GM12891 (cell line): ENCODE measurements at regions not wholly inside any gene's neighbourhood (a gene's known extent, or its start where the extent isn't known, plus 50 kb on each side); places are given as distances from the start of the nearest gene placed in this dataset.

Experiments
- POLR2A ChIP-seq: IDR thresholded peaks from 2 replicates; pipeline ENCODE4 v1.6.1; 2011; ENCODE audit warnings: low read depth, low read length, control low read depth
- POLR2AphosphoS5 ChIP-seq: IDR thresholded peaks from 2 replicates; pipeline ENCODE4 v1.6.1; 2011; ENCODE audit warnings: low read depth, low read length, control low read depth
- POU2F2 ChIP-seq: IDR thresholded peaks from 2 replicates; pipeline ENCODE4 v1.6.1; 2011; ENCODE audit warnings: low read depth, mild to moderate bottlenecking, control low read depth, low read length, moderate library complexity
- SPI1 ChIP-seq: IDR thresholded peaks from 2 replicates; pipeline ENCODE4 v1.6.1; 2011; ENCODE audit warnings: low read depth, low read length, control low read depth
- TAF1 ChIP-seq: IDR thresholded peaks from 2 replicates; pipeline ENCODE4 v1.6.1; 2011; ENCODE audit warnings: low read depth, low read length, control low read depth

GRCh38 chr7:84845971-84846370 lies 340.9 kb downstream of the SEMA3D start:
- TF ChIP-seq POLR2A: no peak
- TF ChIP-seq POLR2AphosphoS5: no peak
- TF ChIP-seq SPI1: no peak
- no peak for TF ChIP-seq TAF1
- TF ChIP-seq POU2F2: no peak
